Tibial nerve (tissue), 4 donors: ENCODE measurements at regions not wholly inside any gene's neighbourhood (a gene's known extent, or its start where the extent isn't known, plus 50 kb on each side); places are given as distances from the start of the nearest gene placed in this dataset.

Experiments
- DNase-seq, 2 donors: peaks; one replicate each; pipeline ENCODE4 v3.0.0-alpha.2; 2019; ENCODE audit warnings: low spot score in 2 of 2
- H3K27ac ChIP-seq, 4 donors: fragments of 200-600 bp; sonication (generic) in 3 of 4; one replicate each; pipeline ENCODE4 v1.5.1; 2017 to 2019; ENCODE audit warnings: mild to moderate bottlenecking in 1 of 4
- H3K27me3 ChIP-seq, 2 donors: fragments of 200-600 bp; sonication (generic) in 1 of 2; one replicate each; pipeline versions ENCODE4 v1.5.1 to v1.6.0; 2017 to 2019
- H3K36me3 ChIP-seq, 3 donors: fragments of 200-600 bp; sonication (generic); one replicate each; pipeline ENCODE4 v1.5.1; 2018 to 2019
- H3K4me1 ChIP-seq, 4 donors: fragments of 200-600 bp; sonication (generic) in 3 of 4; one replicate each; pipeline ENCODE4 v1.5.1; 2017 to 2019
- H3K4me3 ChIP-seq, 4 donors: fragments of 200-600 bp; sonication (generic) in 3 of 4; one replicate each; pipeline ENCODE4 v1.5.1; 2017 to 2019; ENCODE audit warnings: mild to moderate bottlenecking in 1 of 4, moderate library complexity in 1 of 4
- H3K9me3 ChIP-seq, 4 donors: fragments of 200-600 bp; sonication (generic) in 3 of 4; one replicate each; pipeline ENCODE4 v1.5.1; 2017 to 2019
- CTCF ChIP-seq, 5 experiments: fragments of 200-600 bp in 3 of 5; fragments of 450-650 bp in 2 of 5; sonication (generic) in 3 of 5; IDR thresholded peaks; one replicate each; pipeline ENCODE4 v1.5.1; 2016 to 2019; ENCODE audit warnings: antibody characterized with exemption in 5 of 5, mild to moderate bottlenecking in 3 of 5, moderate library complexity in 2 of 5
- EP300 ChIP-seq, 2 donors: sonication (generic); formaldehyde crosslinking; IDR thresholded peaks; one replicate each; pipeline ENCODE4 v1.6.1; 2017; ENCODE audit warnings: antibody characterized with exemption in 2 of 2, mild to moderate bottlenecking in 1 of 2
- POLR2A ChIP-seq, 2 donors: fragments of 450-650 bp; IDR thresholded peaks; one replicate each; pipeline ENCODE4 v1.6.1; 2017; ENCODE audit warnings: antibody characterized with exemption in 2 of 2, mild to moderate bottlenecking in 2 of 2, moderate library complexity in 2 of 2
- WGBS, 2 donors: methylation state at CpG; one replicate each; pipeline ENCODE4 v1.1.5; 2018; 5-methylcytosine and 5-hydroxymethylcytosine counted together

DNA sequence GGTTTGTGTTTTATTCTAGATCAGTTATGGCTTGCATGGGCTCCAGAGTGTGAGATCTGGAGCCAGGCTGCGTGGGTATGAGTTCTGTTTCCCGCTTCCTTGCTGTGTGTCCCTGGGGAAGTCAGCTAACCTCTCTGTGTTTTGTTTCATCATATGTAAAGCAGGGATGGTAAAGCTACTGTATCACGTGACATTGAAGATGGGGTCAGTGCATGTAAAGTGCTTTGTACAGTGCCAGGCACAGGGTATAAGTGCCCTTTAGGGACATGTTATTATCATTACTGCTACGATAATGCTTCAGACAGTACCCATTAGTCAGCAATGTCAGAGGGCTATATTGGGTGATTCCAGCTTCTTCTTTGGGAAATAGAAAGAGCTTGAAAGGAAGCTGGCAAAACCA, 186.2 kb downstream of the FOXL1 start:
- no peaks in the 10 kb centered on the region for H3K9me3 ChIP-seq
- 75 to 91% methylated on average over 4 of the region's 4 CpGs for WGBS, 2 donors
- H3K4me3 ChIP-seq: no peak overlapping the region
- H3K27me3 ChIP-seq: peaks cover 0 to 59% of the 10 kb centered on the region in 2 donors
- no peak overlapping the region for H3K27ac ChIP-seq
- TF ChIP-seq POLR2A (IDR thresholded peaks at IDR 0.05) (no peak), CTCF (IDR thresholded peaks at IDR 0.05) (no peak), EP300 (IDR thresholded peaks at IDR 0.05) (no peak)
- DNase-seq: no peak
- H3K4me1 ChIP-seq: peaks cover 0 to 9% (median 0%) of the 10 kb centered on the region in 4 donors
- no peaks in the 10 kb centered on the region for H3K36me3 ChIP-seq

GRCh38 chr16:86765389-86766026, 187.2 kb downstream of the FOXL1 start:
- no peaks in the 10 kb centered on the region for H3K36me3 ChIP-seq
- no peak overlapping the region for H3K27ac ChIP-seq
- no peak for DNase-seq
- no peak for TF ChIP-seq POLR2A (IDR thresholded peaks at IDR 0.05)
- no peak for TF ChIP-seq EP300 (IDR thresholded peaks at IDR 0.05)
- no peak for TF ChIP-seq CTCF (IDR thresholded peaks at IDR 0.05)
- 93 to 94% methylated on average over 6 of the region's 6 CpGs for WGBS, 2 donors
- H3K4me1 ChIP-seq: peaks cover 0 to 9% (median 0%) of the 10 kb centered on the region in 4 donors
- peaks cover 0 to 62% of the 10 kb centered on the region in 2 donors for H3K27me3 ChIP-seq
- H3K9me3 ChIP-seq: no peaks in the 10 kb centered on the region
- no peak overlapping the region for H3K4me3 ChIP-seq

GRCh38 chr16:86766700-86767099, 188.4 kb downstream of the FOXL1 start:
- Histone ChIP-seq H3K36me3 (no peaks in the 10 kb centered on the region), H3K27ac (no peak overlapping the region), H3K9me3 (peaks cover 0 to 5% (median 0%) of the 10 kb centered on the region in 4 donors), H3K4me1 (peaks cover 0 to 6% (median 0%) of the 10 kb centered on the region in 4 donors), H3K27me3 (peaks cover 0 to 62% of the 10 kb centered on the region in 2 donors), H3K4me3 (no peak overlapping the region)
- no peak for DNase-seq
- 89 to 93% methylated on average over 2 of the region's 2 CpGs for WGBS, 2 donors
- no peak for TF ChIP-seq CTCF (IDR thresholded peaks at IDR 0.05)
- TF ChIP-seq POLR2A (IDR thresholded peaks at IDR 0.05): no peak
- no peak for TF ChIP-seq EP300 (IDR thresholded peaks at IDR 0.05)

- WGBS, 2 donors: 48 to 50% methylated on average over 13 of the region's 13 CpGs
- no peak for DNase-seq
- no peak overlapping the region for H3K27ac ChIP-seq
- H3K4me3 ChIP-seq: no peak overlapping the region
- no peaks in the 10 kb centered on the region for H3K4me1 ChIP-seq
- peaks cover 0 to 52% of the 10 kb centered on the region in 2 donors for H3K27me3 ChIP-seq
- TF ChIP-seq CTCF (IDR thresholded peaks at IDR 0.05) (no peak), EP300 (IDR thresholded peaks at IDR 0.05) (no peak), POLR2A (IDR thresholded peaks at IDR 0.05) (no peak)
- peaks cover 0 to 5% (median 0%) of the 10 kb centered on the region in 4 donors for H3K9me3 ChIP-seq
- H3K36me3 ChIP-seq: no peaks in the 10 kb centered on the region
Observed at GRCh38 chr16:86768228-86768791, 190.0 kb downstream of the FOXL1 start.

GRCh38 chr16:86768999-86769398, 190.7 kb downstream of the FOXL1 start:
- 50 to 57% methylated on average over 6 to 7 of the region's 7 CpGs for WGBS, 2 donors
- peaks cover 0 to 52% of the 10 kb centered on the region in 2 donors for H3K27me3 ChIP-seq
- H3K4me1 ChIP-seq: no peaks in the 10 kb centered on the region
- no peak overlapping the region for H3K27ac ChIP-seq
- no peak overlapping the region for H3K4me3 ChIP-seq
- no peaks in the 10 kb centered on the region for H3K36me3 ChIP-seq
- DNase-seq: no peak
- peaks cover 0 to 5% (median 0%) of the 10 kb centered on the region in 4 donors for H3K9me3 ChIP-seq
- TF ChIP-seq POLR2A (IDR thresholded peaks at IDR 0.05): no peak
- no peak for TF ChIP-seq CTCF (IDR thresholded peaks at IDR 0.05)
- TF ChIP-seq EP300 (IDR thresholded peaks at IDR 0.05): no peak
